GM18868 (cell line): ENCODE measurements at regions not wholly inside any gene's neighbourhood (a gene's known extent, or its start where the extent isn't known, plus 50 kb on each side); places are given as distances from the start of the nearest gene placed in this dataset.
A peak's percentile ranks its signal among the peaks of the same experiment; 100 is the strongest.

Source experiments
- ATAC-seq: cut with Tn5 transposase; IDR thresholded peaks from one replicate; pipeline ENCODE4 v1.9.1; 2021; ENCODE audit warnings: mild to moderate bottlenecking, moderate library complexity; ENCODE audit not compliant: unreplicated experiment

DNA sequence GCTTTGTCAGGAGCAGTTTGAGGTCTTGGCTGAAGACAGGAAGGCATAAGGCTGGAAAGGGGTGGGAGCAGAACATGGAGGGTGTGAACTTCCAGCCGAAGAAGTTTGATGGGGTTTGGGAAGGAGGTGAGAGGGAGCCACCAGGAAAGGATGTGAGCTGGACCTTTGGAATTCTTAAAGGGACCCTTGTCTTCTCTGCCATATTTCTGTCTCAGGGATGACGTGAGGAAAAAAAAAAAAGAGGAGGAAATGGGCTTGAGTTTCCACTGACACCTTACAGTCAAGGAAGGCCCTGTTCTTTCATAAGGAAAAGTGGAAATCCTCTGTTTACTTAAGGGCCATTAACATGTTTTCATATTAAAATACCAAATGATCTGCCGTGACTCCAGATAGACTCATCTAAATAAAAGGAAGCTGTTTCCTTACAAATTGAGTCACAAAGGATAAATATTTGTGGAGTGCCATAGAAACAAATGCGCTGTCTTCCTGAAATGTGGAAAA lies 132.1 kb downstream of the PALM2AKAP2 start:
- no peak for ATAC-seq

DNA sequence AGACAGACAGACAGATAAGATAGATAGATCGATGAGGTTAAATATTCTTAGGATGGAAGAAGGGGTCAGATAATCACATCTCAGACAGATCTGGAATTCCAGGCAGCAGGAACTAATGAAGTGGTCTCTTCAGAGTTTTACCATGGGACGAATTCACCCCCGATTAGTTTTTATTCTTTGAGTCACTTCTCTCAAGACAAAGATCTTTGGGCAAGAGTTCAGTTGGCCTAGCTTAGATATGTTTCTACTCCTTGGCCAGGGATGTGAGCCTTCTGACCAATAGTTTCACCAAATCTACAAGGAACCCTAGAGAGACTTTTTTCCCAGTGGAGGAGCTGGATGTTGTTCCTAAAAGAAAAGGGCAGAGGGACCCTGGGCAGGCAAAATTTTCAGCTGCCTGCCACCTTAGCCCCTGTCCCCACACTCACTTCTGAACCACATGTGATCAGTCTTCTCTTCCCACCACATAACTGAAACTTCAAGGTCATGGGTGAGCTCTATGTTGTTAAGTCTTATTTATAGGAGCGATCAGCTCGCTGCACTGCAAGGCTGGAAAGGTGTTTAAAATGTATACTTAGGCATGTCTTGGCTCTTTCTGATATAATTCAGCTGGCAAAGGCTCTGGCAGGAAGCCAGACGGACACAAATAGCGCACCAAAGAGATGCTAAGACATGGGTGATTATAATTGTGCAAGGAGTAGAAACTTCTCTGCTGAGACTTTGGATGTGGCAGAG lies 132.9 kb downstream of the PALM2AKAP2 start:
- peak; percentile 62 for ATAC-seq

DNA sequence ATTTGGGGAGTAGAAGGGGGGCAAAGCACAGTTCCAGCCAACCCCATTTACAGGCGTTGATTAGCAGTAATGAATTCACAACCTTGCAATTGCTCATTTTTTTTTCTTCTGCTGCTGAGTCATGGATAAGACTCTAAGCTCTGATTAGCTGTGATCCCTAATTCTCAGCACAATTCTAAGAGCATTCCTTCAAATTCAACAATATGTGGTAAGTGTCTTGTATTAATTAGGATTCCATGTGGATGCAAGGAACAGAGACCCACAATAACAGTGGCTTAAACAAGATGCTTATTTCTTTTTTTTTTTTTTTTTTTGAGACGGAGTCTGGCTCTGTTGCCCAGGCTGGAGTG lies 133.4 kb downstream of the PALM2AKAP2 start:
- ATAC-seq = no peak

DNA sequence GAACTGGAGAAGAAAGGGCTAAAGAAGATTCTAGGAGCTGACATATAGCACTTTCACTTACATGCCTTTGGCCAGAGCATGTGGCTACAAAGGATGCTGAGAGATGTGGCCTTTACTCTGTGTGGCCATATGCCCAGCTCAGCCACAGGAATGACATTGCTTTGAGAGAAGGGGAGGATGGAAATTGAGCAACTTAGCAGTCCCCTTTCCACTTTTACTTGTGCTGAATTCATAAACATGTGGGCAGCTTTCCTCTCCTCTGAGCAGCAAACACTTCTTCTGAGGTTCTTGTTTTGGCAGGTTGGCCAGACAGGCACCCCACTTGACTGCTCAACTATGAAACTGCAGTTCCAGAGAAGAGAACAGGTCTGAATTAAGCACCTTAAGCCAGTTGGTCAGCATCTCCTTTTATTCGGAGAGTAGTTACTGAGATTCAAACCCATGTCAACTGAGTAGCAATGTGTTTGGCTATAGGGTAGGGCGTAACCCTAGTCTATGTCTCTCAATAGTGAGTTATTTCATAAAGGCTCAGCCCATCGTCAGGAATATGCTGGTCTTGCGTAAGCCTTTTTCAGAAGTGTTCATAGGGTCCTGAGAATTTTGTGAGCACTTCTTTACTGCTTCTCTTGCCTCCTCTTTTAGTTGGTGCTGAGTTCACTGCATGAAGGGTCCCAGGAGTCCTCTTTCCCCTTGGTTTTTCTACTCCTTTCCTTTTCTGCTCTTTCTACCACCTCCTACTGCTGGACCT lies 134.5 kb downstream of the PALM2AKAP2 start:
- peak; percentile 49 for ATAC-seq

DNA sequence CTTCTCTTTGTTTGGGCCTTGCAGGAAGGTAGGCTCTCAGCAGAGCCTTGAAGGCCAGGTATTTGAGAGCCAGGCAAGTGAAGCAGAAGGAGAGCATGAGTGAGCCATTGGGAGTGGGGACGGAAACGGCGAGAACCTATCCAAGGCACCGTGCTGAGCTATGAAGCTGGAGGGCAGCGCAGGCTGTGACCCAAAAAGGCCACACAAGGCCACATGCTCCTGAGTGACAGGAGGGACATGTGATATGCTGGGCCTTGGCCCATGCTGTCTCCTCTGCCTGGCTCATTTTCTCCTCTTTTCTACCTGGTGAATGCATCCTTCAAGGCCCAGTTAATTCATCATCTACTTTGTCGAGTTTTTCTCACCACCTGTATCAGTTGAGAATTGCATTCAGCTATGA lies 136.3 kb downstream of the PALM2AKAP2 start:
- ATAC-seq = no peak

DNA sequence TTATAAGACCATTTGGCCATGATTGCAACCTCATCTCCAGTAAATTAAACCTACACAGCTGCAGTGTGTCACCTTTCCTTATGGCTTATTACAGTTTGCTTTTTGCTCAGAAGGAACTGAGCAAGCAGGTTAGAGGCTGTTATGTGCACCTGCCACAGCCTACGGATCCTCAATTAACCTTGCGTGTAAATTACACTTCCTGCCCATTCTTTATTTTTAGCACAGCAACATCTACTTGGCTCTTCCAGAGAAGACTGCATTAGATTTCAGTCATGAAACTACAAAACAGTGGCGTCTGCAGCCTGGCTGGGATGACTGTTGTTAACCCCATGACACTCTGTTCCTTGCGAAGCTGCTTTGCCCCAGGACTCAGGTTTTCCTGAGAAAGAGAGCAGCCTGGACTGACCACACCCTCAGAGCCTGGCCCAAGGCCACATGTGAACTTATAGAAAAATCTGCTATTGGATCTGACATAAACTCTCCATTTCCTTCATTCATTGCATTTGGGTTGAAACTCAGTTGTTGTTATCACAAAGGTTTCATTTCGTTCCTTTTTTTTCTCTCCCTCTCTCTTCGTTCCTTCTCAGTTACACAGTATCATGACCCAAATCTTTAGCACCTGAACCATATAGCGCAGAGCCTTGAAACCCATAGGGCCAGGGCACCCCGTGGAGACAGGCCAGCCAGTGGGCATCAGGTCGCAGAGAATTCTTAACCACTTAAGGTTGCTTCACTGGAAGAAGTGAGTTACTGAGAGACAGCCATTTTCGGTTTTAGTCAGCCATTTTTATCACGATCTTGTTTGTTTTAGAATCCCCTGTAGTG lies 138.6 kb downstream of the PALM2AKAP2 start:
- ATAC-seq = peak; percentile 67

DNA sequence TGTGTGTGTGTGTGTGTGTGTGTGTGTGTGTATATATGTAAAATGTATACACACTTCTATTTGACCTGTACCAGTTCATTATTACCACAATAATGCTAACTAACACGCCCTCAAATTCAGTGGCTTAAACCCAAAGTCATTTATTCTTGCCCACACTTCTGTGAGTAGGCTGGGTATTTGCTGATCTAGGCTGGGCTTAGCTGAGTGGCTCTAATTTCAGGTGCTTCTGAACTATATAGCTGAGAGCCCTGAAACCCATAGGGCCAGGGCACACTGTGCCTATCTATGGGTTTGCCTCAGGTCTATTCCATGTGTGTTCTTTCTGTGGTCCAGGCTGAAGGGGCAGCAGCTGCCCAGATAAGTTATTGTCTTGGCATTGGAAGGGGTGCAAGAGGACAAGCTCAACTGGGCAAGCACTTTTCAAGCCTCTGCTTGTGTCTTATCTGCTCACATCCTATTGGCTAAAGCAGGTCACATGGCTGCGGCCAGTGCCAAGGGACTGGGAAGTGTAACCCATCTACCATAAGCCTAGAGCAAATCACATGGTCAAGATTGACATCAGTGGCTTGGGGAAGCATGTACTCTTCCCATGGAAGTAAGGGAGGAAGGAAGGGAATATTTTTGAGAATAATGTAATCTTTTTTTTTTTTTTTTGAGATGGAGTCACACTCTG lies 139.9 kb downstream of the PALM2AKAP2 start:
- ATAC-seq = no peak

DNA sequence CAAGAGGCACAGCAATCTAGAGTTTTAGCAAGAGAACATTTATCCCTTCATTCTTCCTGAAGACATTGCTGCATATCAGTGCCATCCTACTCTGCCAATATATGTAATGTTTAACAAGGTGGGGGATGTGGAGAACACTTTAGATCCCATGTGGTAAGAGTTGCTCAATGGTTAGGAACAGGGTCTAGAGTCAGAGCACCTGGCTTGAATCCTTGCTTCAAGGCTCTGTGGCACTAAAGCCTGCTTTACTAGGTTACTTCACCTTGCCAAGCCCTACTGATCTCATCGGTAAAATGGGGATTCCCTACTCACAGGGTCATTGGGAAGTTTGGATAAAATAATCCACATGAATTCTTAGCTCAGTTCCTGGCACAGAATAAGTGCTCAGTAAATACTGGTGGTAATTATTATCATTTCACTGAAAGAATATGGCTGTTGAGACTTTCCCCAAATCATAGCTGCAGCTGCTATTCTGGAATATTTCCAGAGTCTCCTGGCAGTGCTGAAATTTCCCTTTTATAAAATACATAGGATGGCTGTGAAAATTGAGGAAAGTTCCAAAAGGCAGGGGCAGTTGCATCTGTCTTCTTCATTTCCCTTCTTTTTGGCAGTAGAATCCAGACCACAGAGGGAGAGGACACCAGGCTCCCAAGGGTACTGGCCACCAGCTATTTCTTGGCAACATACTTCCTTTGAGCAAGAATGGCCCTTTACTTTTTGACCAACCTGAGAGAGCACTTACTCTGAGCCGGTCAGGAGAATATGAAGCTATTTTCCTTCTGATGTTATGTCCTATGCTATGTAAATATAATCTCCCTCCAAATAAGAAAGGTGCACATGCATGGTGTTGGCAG lies 142.8 kb downstream of the PALM2AKAP2 start:
- no peak for ATAC-seq

DNA sequence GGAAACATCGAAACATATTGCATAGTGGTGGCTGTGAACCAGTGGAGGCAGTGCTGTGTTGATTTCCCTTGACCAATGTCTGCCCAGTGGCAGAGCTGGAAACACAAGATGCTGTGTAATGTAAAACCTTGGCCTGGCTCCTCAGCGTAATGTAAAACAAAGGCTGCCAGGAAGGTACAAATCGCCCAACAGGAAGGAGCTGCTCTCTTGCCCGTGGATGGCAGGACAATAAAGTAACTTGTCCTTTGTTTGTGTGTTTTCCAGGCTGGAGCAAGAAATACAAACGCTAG lies 143.4 kb downstream of the PALM2AKAP2 start:
- ATAC-seq = no peak

DNA sequence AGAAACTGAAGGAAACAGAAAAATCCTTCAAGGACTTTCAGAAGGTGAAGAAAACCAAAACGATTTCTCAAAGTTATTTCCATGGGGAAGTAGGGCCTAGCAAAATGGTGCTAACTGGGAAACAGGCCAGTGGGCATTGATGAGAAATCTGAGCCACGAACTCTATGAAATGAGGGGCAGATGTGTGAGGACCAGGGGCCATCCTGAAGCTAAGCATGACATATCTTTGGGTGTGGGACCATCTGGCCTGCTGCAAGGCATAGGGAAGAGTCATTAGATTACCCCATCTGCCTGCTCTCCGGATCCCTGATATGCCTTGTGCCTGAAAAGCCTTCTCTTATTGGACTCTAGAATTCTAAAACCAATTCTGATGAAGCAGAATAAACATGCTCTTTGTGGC lies 143.8 kb downstream of the PALM2AKAP2 start:
- no peak for ATAC-seq

DNA sequence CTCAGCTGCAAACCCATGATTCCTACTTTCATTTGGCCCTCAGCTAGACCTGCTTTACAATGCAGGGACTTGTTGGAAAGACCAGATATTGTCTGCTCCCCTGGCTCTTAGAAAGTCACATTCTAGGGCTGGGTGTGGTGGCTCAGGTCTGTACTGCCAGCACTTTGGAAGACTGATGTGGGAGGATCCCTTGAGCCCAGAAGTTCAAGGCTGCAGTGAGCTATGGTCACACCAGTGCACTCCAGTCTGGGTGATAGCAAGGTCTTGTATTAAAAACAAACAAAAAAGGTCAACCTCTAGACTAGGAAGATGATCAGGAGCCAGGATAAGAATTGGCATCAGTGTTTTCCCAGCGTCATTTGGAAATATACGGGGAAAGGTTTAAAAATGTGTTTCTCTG lies 145.8 kb downstream of the PALM2AKAP2 start:
- ATAC-seq = no peak

DNA sequence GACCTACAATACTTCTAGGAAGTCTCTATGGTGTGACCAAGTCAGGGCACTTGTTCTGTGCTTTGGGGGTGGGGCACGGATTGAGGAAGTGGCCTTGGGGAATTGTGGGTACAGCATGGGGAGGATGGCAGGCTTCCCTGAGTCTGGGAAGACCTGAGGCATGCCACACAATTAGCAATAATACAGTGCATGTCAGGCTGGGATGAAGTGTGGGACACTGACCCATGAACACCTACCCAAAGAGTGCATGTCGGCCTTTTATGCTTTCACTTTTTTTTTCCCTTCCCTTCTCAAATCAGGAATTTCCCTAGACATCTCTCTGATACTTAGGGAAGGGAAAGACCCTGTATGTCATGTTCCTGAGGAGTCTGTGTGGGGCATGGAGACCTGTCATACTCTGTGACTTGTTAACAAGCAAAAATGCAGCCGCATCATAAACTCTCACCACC lies 146.4 kb downstream of the PALM2AKAP2 start:
- peak; percentile 52 for ATAC-seq

DNA sequence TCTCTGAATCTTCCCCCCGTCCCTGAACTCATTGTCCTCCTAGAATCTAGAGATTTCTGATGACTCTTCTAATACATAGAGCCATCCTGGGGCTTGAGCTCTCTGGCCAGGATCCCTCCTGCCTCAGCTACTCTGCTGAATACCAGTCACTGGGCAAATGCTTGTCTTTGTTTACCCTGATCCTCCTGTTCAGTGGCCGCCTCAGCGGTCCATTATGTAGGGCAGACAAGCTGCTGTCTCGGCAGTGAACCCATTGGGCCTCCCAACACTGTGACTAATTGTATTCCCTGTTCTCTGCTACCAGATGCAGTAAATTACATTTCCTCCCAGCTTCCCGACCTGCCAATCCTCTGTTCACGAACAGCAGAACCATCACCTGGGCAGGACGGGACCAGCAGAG lies 151.6 kb downstream of the PALM2AKAP2 start:
- ATAC-seq = no peak

DNA sequence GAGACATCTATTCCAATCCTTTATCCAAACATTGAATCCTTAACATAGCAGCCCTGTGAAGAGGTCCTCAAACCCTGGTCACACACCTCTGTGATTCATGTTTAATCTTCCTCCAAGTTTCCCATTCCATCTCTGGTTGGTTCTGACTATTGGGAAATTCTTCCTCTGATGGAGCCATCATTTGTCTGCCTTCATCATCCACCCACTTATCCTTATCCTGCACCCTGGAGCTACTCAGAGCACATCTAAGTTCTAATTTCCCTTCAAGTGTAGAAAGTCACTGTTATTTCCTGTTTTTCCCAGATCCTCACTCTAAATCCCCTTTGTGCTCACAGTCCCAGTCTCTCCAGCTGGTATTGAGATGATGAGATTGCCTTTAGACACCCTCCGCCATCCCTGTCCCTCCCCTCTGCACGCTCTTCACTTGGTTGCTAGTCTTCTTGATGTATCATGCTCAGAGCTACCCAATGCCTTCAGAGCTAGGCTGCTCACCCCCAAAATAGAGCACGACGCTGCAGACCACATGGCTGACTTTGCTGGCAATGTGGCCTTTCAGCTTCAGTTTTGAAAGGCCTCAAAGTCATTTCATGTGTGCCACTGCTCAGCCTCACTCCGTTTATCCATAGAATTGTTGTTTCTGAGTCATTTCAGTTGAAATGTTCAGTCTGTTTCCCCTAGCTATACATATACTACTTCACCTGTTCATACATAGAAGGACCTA lies 154.3 kb downstream of the PALM2AKAP2 start:
- no peak for ATAC-seq

DNA sequence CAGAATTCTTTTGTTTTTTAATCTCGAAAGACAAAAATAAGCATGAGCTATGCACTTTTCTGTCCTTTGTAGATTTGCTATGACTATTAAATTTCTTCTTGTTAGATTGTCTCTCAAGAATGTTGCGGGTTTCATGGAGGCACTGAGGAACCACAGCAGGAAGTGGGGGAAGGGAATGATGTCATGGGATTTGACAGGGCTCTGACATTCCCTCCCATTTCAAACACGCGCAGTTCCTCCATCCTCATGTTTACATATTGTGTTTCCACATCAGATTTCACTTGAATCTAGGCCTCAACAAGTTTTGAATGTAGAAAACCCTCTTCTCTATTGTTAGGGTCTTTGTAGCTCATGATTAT lies 154.8 kb downstream of the PALM2AKAP2 start:
- ATAC-seq = no peak

DNA sequence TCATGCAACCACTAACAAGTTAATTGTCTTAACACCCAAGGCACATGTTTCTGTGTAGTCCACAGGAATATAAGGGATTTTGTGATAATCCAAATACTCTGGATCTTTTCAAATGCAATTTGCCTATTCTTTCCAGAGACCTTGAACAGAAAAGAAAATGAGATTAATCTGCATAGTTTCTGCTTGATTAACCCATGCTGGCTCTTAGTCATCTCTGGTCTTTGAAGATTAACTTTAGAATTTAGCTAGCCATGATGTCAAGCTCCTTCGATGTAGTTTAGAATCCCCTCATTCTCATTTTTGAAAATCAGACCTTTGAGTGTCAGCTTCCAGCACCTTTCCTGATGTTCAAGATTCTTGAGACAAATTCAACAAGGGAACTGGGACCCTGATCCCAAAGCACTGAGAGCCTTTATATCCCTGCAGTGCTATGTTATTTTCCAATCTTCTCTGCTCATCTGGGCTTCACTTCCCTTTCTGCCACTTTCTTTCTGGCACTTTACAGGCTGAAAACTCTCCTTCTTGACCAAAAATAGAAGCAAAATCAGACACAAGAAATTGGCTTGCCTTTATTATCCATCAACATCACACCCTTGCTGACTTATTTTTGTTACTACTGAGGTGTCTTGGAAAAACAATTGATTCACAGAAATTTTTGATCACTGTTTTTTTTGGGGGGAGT lies 155.5 kb downstream of the PALM2AKAP2 start:
- ATAC-seq = peak; percentile 65

DNA sequence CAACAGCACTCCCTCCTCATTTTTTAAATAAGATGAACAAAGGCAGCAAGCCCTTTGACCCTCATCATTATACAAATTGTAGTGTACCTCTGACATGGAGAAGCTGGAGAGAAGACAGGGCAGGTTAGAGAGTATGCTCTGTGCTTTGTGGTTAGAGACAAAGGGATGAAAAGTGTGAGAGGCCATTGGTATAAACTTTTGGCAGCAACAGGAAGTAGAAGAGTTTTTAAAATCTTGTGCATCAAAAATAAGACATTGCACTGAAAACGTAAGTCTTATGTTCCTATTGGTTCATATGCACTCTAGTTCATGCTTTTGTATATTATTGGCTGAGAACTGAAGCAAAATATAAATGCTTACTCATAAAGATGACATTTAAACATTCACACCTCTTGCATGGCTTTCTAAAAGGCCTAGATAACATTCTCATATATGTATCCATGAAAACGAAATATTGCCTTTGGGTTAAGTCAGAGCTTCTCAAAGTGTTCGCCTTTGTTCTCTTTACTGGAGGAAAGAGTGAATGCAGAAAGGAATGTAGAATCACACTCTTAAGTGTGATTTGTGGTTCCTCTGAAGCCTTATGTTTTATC lies 158.0 kb downstream of the PALM2AKAP2 start:
- no peak for ATAC-seq

DNA sequence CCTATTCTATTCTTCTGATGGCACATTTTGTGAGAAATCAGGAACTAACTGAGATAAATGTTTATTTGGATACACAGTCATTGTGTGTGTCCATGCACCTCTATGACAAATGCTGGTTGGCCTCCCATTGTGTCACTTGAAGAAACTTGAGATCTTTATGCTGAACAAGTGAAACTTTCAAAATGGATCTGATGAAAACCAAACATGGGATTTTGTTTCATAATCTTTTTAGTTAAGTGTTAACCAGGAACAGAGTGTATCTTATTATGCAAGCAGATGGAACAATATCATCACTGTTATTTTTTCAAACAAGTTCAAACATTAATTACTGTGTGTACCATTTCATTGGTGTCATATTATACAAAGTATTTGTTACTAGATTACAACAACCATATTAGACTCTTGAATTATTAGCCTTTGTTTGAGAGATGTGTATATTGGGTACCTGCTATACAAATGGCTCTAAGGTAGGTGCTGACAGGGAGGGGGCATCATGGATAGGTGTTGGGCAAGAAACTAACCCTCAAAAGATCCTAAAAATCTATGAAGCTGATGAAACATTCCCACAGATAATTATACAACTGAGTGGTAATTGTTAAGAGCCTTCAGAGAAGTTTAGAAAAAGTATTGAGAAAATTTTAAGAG lies 159.8 kb downstream of the PALM2AKAP2 start:
- ATAC-seq = no peak
